ENCODE measurements at regions not wholly inside any gene's neighbourhood (a gene's known extent, or its start where the extent isn't known, plus 50 kb on each side); places are given as distances from the start of the nearest gene placed in this dataset.
"Not testable (repeated sequence)": the region's sequence is repeated elsewhere in the genome, so short reads cannot be mapped to it uniquely, and the experiment has no call there.

GRCh38 chr4:127463883-127464282 lies 168.9 kb upstream of the INTU start:
- DNase-seq, result no peak

DNA sequence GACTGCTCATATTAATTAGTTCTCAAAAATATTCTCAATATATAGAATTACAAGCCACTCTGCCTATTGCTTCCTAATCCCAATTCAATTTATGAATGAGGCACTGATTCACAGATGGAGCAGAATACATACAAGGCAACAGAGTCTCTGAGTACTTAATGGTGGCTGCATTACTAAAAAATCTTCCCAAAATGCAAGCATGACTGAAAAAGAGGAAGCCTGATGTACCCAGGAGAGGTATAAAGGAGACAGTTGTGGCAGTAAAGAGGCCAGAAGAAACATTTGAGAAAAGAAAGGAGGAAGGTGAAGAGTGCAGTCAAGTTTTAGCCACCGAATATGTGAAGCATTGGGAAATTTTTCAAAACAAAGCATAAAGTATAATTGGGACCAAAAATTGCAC lies 163.2 kb upstream of the INTU start:
- no peak for DNase-seq

- no peak for DNase-seq
These were observed 162.6 kb upstream of the INTU start for GRCh38 chr4:127469959-127470809.

GRCh38 chr4:127478271-127478670 lies 154.5 kb upstream of the INTU start:
- not testable (repeated sequence) for DNase-seq

DNA sequence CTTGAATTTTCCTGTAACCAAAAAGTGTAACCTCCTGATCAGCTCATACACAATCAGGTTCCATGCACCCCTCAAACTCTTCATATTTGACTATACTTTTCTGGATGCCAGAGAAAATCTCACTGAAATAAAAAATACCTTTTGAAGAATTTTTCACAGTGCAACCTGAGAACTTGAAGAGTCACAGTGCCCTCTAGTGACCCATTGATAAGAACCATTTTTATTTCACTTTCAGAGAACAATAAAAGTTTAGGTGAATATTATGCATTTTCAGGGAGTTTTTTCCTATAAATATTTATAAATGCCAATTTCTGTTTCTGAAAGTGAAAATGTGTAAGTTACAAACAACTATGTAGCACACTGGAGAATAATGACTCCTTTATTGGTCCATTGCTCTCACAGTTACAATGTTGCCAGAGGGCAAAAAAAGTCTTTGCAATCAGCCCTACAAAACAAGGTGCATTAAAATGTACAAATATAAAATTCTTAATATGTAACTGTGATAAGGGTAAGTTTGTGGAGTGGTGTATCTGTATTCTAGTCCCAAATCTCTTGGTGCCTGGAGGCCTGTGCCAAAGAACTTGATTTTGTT lies 153.6 kb upstream of the INTU start:
- no peak for DNase-seq

DNA sequence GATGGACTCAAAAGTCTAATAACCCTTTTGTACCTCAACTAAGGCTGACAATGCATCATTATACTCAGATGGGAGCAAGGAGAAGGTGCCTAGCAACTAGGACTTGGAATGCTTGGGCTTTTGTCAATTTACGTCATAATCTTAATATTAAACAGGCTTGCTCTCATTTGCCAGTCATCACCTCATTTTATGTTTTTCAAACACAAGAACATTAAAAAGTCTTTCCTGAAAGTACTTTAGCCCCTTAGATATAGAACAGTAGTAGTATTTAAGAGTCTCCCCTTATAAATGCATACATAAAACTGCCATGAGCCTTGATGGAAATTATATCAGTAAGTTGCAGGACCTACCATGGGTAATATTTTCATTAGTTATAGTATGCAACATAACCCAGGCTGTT lies 150.7 kb upstream of the INTU start:
- DNase-seq, result no peak

GRCh38 chr4:127484117-127484516 lies 148.6 kb upstream of the INTU start:
- no peak for DNase-seq

DNA sequence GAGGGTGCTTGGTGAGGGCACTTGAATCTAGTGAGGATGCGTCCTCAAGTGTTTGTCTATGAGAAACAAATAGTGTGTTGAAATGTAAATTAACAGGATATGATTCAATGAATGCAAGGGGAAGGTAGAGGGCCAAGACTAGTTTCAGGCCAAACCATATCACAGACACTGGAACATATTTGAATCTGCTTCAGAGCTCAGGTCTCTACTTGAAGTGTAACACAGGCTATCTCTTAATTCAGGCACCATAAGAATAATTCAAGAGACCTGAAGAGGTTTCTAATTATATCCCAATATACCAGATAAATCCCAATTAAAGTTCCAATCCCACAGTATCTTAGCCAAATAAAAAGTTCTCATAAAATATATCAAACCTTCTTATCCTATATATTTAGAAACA lies 146.5 kb upstream of the INTU start:
- no peak for DNase-seq

GRCh38 chr4:127491571-127491970 lies 141.2 kb upstream of the INTU start:
- no peak for DNase-seq

DNA sequence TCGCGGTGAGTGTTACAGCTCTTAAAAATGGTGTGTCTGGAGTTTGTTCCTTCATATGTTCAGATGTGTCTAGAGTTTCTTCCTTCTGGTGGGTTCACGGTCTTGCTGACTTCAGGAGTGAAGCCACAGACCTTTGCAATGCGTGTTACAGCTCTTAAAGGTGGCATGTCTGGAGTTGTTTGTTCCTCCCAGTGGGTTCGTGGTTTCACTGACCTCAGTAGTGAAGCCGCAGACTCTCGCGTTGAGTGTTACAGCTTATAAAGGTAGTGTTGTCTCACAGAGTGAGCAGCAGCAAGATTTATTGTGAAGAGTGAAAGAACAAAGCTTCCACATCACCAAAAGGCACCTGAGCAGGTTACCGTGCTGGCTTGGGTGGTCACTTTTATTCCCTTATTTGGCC lies 135.9 kb upstream of the INTU start:
- DNase-seq, result not testable (repeated sequence)

GRCh38 chr4:127498366-127498765 lies 134.4 kb upstream of the INTU start:
- no peak for DNase-seq

DNA sequence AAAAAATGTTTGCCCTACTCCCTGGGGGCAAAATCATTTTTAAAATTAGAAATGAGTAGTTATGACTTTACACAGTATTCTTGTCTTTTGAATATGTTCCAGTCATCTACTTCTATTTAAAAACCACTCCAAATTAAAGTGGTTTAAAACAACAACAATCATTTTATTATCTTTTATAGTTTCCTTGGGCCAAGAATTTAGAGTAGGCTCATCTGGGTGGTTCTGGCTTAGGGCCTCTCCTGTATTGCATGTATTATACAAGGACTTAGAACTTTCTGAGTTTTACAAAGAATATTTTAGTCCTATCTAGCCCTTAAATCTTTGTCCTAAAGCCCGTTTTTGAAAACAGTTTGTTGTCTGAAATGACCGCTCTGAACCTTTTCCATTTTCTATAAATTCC lies 132.5 kb upstream of the INTU start:
- DNase-seq, result no peak

- no peak for DNase-seq
These were observed 131.7 kb upstream of the INTU start for GRCh38 chr4:127501103-127501502.

GRCh38 chr4:127503111-127503510 lies 129.6 kb upstream of the INTU start:
- no peak for DNase-seq

DNA sequence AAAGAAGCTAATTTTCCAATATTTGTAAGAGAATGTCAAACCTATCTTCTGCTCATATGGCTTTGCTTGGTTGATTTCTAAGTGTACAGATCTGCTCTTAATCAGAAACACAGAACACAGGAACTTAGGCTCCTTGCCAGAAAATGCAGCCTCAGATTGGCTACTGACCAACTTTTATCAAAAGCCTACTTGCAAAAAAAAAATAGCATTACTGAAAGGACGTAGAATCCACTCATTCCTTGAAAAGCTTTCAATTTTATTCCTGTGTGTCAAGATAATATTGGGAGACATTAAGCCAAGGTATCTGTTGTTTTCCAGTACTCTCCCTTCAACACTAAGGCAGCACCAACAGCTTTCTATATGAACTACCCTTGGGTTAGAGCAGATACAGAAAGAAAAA lies 127.6 kb upstream of the INTU start:
- DNase-seq, result no peak

- no peak for DNase-seq
These were observed 126.5 kb upstream of the INTU start for GRCh38 chr4:127506283-127506682.

GRCh38 chr4:127509155-127509554 lies 123.6 kb upstream of the INTU start:
- DNase-seq, result no peak

DNA sequence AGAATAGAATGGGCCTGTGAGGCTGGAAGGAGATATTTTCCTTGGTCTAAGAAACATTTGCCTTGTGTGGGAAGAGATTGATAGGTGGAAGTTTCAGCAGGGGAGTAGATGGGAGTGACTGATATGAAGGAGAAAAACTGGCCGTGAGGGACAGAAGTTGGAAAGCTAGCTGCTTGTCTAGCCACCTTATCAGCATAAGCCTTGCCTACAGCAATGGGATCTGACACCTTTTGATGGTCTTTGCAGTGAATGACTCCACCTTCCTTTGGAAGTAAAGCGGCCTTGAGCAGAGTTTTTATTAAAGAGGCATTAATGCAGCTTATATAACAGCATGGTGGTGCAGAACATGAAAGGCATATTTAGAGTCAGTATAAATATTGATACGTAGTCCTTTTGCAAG lies 120.1 kb upstream of the INTU start:
- DNase-seq, result not testable (repeated sequence)

GRCh38 chr4:127515259-127515658 lies 117.5 kb upstream of the INTU start:
- DNase-seq, result not testable (repeated sequence)

DNA sequence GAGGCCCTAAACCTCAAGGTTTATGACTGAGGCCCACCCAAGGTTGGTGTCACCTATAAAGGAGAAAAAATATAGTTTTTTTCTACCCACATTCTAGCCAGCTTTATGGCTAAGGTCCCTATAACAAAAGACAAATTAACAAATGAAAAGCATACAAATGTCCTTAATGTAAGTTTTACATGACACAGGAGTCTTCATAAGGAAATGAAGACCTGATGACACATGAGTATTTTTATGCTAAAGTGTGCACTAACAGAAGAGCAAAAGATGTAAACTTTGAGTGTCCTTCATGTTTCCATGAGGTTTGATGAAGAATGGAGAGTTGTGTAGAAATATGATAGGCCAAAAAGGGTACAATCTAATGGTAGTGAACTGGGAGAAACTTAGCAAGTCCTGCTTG lies 114.7 kb upstream of the INTU start:
- no peak for DNase-seq

GRCh38 chr4:127521463-127521862 lies 111.3 kb upstream of the INTU start:
- no peak for DNase-seq

- no peak for DNase-seq
These were observed 109.4 kb upstream of the INTU start for GRCh38 chr4:127523369-127523768.

GRCh38 chr4:127525608-127526007 lies 107.1 kb upstream of the INTU start:
- no peak for DNase-seq

GRCh38 chr4:127528302-127528701 lies 104.5 kb upstream of the INTU start:
- DNase-seq, result no peak

GRCh38 chr4:127529879-127530278 lies 102.9 kb upstream of the INTU start:
- not testable (repeated sequence) for DNase-seq
